ENCODE measurements at regions not wholly inside any gene's neighbourhood (a gene's known extent, or its start where the extent isn't known, plus 50 kb on each side); places are given as distances from the start of the nearest gene placed in this dataset.
"Not testable (repeated sequence)": the region's sequence is repeated elsewhere in the genome, so short reads cannot be mapped to it uniquely, and the experiment has no call there.

- no peak for DNase-seq (ENCODE audit: low spot score)
Observed at GRCh38 chr18:11380968-11381367, 228.4 kb upstream of the SLC35G4 start.

GRCh38 chr18:11379660-11380059 lies 229.7 kb upstream of the SLC35G4 start:
- DNase-seq (ENCODE audit: low spot score), result no peak

GRCh38 chr18:11377766-11378540 lies 228.6 kb upstream of the PIEZO2 start:
- DNase-seq (ENCODE audit: low spot score), result no peak

GRCh38 chr18:11372163-11372562 lies 222.8 kb upstream of the PIEZO2 start:
- DNase-seq (ENCODE audit: low spot score), result no peak

GRCh38 chr18:11369556-11369955 lies 220.2 kb upstream of the PIEZO2 start:
- no peak for DNase-seq (ENCODE audit: low spot score)

GRCh38 chr18:11368020-11368419 lies 218.7 kb upstream of the PIEZO2 start:
- no peak for DNase-seq (ENCODE audit: low spot score)

- DNase-seq (ENCODE audit: low spot score), result no peak
Observed at GRCh38 chr18:11367351-11367750, 218.0 kb upstream of the PIEZO2 start.

- no peak for DNase-seq (ENCODE audit: low spot score)
Observed at GRCh38 chr18:11366410-11366809, 217.0 kb upstream of the PIEZO2 start.

GRCh38 chr18:11362856-11363255 lies 213.5 kb upstream of the PIEZO2 start:
- DNase-seq (ENCODE audit: low spot score), result no peak

- DNase-seq (ENCODE audit: low spot score), result not testable (repeated sequence)
Observed at GRCh38 chr18:11361862-11362261, 212.5 kb upstream of the PIEZO2 start.

GRCh38 chr18:11357678-11358077 lies 208.3 kb upstream of the PIEZO2 start:
- DNase-seq (ENCODE audit: low spot score), result no peak

GRCh38 chr18:11344576-11344975 lies 195.2 kb upstream of the PIEZO2 start:
- not testable (repeated sequence) for DNase-seq (ENCODE audit: low spot score)

GRCh38 chr18:11343096-11343495 lies 193.7 kb upstream of the PIEZO2 start:
- DNase-seq (ENCODE audit: low spot score), result no peak

GRCh38 chr18:11342115-11342514 lies 192.7 kb upstream of the PIEZO2 start:
- DNase-seq (ENCODE audit: low spot score), result not testable (repeated sequence)

- no peak for DNase-seq (ENCODE audit: low spot score)
Observed at GRCh38 chr18:11339188-11339775, 189.9 kb upstream of the PIEZO2 start.

GRCh38 chr18:11336241-11336640 lies 186.9 kb upstream of the PIEZO2 start:
- no peak for DNase-seq (ENCODE audit: low spot score)

GRCh38 chr18:11327391-11328009 lies 178.1 kb upstream of the PIEZO2 start:
- DNase-seq (ENCODE audit: low spot score), result no peak

- DNase-seq (ENCODE audit: low spot score), result no peak
Observed at GRCh38 chr18:11324956-11325882, 175.8 kb upstream of the PIEZO2 start.

- DNase-seq (ENCODE audit: low spot score), result no peak
Observed at GRCh38 chr18:11324510-11324909, 175.1 kb upstream of the PIEZO2 start.

- DNase-seq (ENCODE audit: low spot score), result no peak
Observed at GRCh38 chr18:11323359-11323819, 174.0 kb upstream of the PIEZO2 start.

- no peak for DNase-seq (ENCODE audit: low spot score)
Observed at GRCh38 chr18:11322716-11323115, 173.3 kb upstream of the PIEZO2 start.

GRCh38 chr18:11322006-11322405 lies 172.6 kb upstream of the PIEZO2 start:
- no peak for DNase-seq (ENCODE audit: low spot score)

All from germinal center (tissue), 1 donor.